Large intestine (tissue), 3 donors: ENCODE measurements at regions not wholly inside any gene's neighbourhood (a gene's known extent, or its start where the extent isn't known, plus 50 kb on each side); places are given as distances from the start of the nearest gene placed in this dataset.

Experiments used
- DNase-seq, 2 donors: peaks; one replicate each; pipeline versions ENCODE4 v3.0.0 to v3.0.0-alpha.2; 2013
- H3K27ac ChIP-seq: one replicate; pipeline ENCODE4 v1.5.1; 2013; ENCODE audit warnings: low read length
- H3K27me3 ChIP-seq: 2 replicates; pipeline ENCODE4 v1.6.1; 2013; ENCODE audit warnings: low read length; ENCODE audit not compliant: control insufficient read depth, insufficient read depth
- H3K36me3 ChIP-seq: 2 replicates; pipeline ENCODE4 v1.6.1; 2013; ENCODE audit warnings: low read length; ENCODE audit not compliant: control insufficient read depth, insufficient read depth
- H3K4me1 ChIP-seq: one replicate; pipeline ENCODE4 v1.6.1; 2013; ENCODE audit warnings: low read length; ENCODE audit not compliant: control insufficient read depth, insufficient read depth
- H3K4me3 ChIP-seq: one replicate; pipeline ENCODE4 v1.5.1; 2013; ENCODE audit warnings: low read length
- H3K9me3 ChIP-seq: one replicate; pipeline ENCODE4 v1.6.1; 2013; ENCODE audit warnings: mild to moderate bottlenecking, low read depth, low read length, moderate library complexity; ENCODE audit not compliant: control insufficient read depth
- WGBS: methylation state at CpG from one replicate; pipeline ENCODE4 v1.1.5; 2013; ENCODE audit warnings: low lambda C conversion rate; ENCODE audit not compliant: insufficient coverage; 5-methylcytosine and 5-hydroxymethylcytosine counted together

- H3K36me3 ChIP-seq = no peaks in the 10 kb centered on the region
- H3K27me3 ChIP-seq = no peaks in the 10 kb centered on the region
- H3K4me1 ChIP-seq = no peaks in the 10 kb centered on the region
- 100% methylated on average over 1 of the region's 1 CpG for WGBS
- H3K27ac ChIP-seq = no peak overlapping the region
- no peak for DNase-seq
- H3K9me3 ChIP-seq = no peaks in the 10 kb centered on the region
- H3K4me3 ChIP-seq = no peak overlapping the region
Observed at GRCh38 chr1:232213928-232214327, 416.0 kb downstream of the SIPA1L2 start.

DNA sequence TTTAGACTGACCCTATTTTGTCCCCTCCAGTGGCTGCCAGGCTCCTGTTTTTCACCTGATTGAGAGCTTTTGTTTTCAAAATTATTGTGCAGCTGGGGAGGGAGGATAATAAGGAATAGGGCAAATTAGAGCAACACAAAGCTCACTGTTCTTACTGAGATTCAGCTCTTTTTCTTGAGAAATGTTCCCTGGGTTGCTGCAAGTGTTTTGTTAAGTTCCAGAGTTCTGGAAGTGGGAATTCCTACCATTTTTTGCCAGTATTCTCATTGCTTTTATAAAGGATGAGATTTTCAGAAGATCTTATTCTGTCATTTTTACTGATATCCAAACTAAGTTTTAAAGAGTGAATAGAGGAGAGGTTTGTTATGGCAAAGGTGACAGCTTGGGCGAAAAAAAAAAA, 417.7 kb downstream of the SIPA1L2 start:
- 88% methylated on average over 1 of the region's 1 CpG for WGBS
- Histone ChIP-seq H3K9me3 (no peaks in the 10 kb centered on the region), H3K4me1 (no peaks in the 10 kb centered on the region), H3K27me3 (no peaks in the 10 kb centered on the region), H3K36me3 (no peaks in the 10 kb centered on the region), H3K4me3 (no peak overlapping the region), H3K27ac (no peak overlapping the region)
- DNase-seq = no peak

DNA sequence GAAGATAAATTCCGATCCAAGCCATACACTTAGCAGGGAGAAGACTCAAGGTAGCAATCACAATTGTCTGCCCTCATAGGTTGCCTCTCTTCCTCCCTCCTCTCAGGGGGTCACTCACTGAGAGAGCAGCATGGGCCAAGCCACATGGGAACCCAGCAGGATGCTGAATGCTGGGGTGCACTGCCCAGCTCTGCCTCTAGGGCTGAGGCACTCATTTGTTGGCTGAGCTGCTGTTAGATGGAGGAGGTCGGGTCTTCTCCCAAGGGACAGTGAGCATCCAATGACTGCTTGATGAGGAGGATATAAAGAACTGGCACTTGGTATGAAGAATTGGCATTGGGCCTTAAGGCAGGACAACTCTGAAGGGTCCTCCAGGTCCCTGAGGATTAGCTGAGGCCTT, 418.8 kb downstream of the SIPA1L2 start:
- Histone ChIP-seq H3K36me3 (no peaks in the 10 kb centered on the region), H3K27me3 (no peaks in the 10 kb centered on the region), H3K27ac (no peak overlapping the region), H3K9me3 (no peaks in the 10 kb centered on the region), H3K4me1 (no peaks in the 10 kb centered on the region), H3K4me3 (no peak overlapping the region)
- WGBS = no CpG with 5 or more reads among the region's 2 CpGs
- no peak for DNase-seq

GRCh38 chr1:232209357-232209756, 420.6 kb downstream of the SIPA1L2 start:
- Histone ChIP-seq H3K9me3 (no peaks in the 10 kb centered on the region), H3K4me1 (no peaks in the 10 kb centered on the region), H3K27ac (no peak overlapping the region), H3K27me3 (no peaks in the 10 kb centered on the region), H3K4me3 (no peak overlapping the region), H3K36me3 (no peaks in the 10 kb centered on the region)
- no CpG with 5 or more reads among the region's 4 CpGs for WGBS
- no peak for DNase-seq

- no peak overlapping the region for H3K4me3 ChIP-seq
- no peaks in the 10 kb centered on the region for H3K36me3 ChIP-seq
- no CpG with 5 or more reads among the region's 8 CpGs for WGBS
- H3K4me1 ChIP-seq = no peaks in the 10 kb centered on the region
- H3K27me3 ChIP-seq = no peaks in the 10 kb centered on the region
- DNase-seq = no peak
- H3K9me3 ChIP-seq = no peaks in the 10 kb centered on the region
- H3K27ac ChIP-seq = no peak overlapping the region
Observed at GRCh38 chr1:232207073-232207866, 422.7 kb downstream of the SIPA1L2 start.

- H3K36me3 ChIP-seq = no peaks in the 10 kb centered on the region
- H3K27ac ChIP-seq = no peak overlapping the region
- H3K4me3 ChIP-seq = no peak overlapping the region
- no peak for DNase-seq
- no peaks in the 10 kb centered on the region for H3K27me3 ChIP-seq
- no peaks in the 10 kb centered on the region for H3K4me1 ChIP-seq
- H3K9me3 ChIP-seq = peaks cover 3% of the 10 kb centered on the region
Observed at GRCh38 chr1:232204269-232204668, 425.7 kb downstream of the SIPA1L2 start.

GRCh38 chr1:232201024-232201423, 428.9 kb downstream of the SIPA1L2 start:
- H3K9me3 ChIP-seq = peaks cover 3% of the 10 kb centered on the region
- WGBS = no CpG with 5 or more reads among the region's 7 CpGs
- no peaks in the 10 kb centered on the region for H3K4me1 ChIP-seq
- H3K27ac ChIP-seq = no peak overlapping the region
- no peaks in the 10 kb centered on the region for H3K36me3 ChIP-seq
- H3K4me3 ChIP-seq = no peak overlapping the region
- DNase-seq = no peak
- H3K27me3 ChIP-seq = no peaks in the 10 kb centered on the region

DNA sequence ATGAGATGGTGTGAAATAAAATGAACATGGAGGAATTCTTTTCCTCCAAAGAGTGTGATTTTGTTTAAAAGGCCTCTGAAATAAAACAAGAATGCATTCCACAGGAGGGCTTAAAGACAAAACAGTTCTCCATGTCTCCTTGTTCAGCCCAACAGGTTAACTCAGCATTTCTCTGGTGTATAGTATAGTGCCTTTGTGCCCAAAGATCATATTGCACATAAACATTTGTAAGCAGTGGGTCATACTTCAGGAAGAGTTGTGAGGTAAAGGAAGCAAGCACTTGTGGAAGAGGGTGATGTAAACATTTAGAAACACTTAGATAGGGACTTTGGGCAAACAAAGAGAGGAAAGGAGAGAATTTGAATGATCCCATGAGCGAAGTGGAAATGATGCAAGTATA, 433.9 kb downstream of the SIPA1L2 start:
- WGBS = 100% methylated on average over 1 of the region's 1 CpG
- H3K4me1 ChIP-seq = no peaks in the 10 kb centered on the region
- DNase-seq = peak in 1 of 2 donors; percentile 12
- H3K36me3 ChIP-seq = no peaks in the 10 kb centered on the region
- no peak overlapping the region for H3K27ac ChIP-seq
- H3K4me3 ChIP-seq = no peak overlapping the region
- H3K9me3 ChIP-seq = peaks cover 1% of the 10 kb centered on the region
- H3K27me3 ChIP-seq = no peaks in the 10 kb centered on the region

- no CpG with 5 or more reads among the region's 1 CpG for WGBS
- Histone ChIP-seq H3K4me1 (no peaks in the 10 kb centered on the region), H3K4me3 (no peak overlapping the region), H3K27ac (no peak overlapping the region), H3K9me3 (no peaks in the 10 kb centered on the region), H3K36me3 (no peaks in the 10 kb centered on the region), H3K27me3 (no peaks in the 10 kb centered on the region)
- no peak for DNase-seq
Observed at GRCh38 chr1:232194424-232194823, 435.5 kb downstream of the SIPA1L2 start.

DNA sequence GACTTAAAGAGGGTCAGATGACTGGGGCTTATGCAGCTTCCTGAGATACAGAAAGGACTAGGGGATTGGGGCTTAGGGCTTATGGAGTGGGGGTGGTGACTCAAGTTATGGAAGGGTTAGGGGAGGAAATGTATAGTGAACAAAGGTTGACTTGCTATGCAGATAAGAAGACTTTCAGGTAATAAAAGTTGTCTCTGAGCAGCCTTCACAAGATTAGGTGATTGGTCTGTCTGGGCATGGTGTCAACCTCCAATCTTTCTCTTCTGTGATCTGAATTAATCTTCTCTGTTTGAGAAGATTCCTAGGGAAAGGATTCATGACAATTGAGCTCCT, 436.5 kb downstream of the SIPA1L2 start:
- H3K27ac ChIP-seq = no peak overlapping the region
- no peaks in the 10 kb centered on the region for H3K4me1 ChIP-seq
- H3K9me3 ChIP-seq = no peaks in the 10 kb centered on the region
- no peak overlapping the region for H3K4me3 ChIP-seq
- H3K36me3 ChIP-seq = no peaks in the 10 kb centered on the region
- DNase-seq = no peak
- no peaks in the 10 kb centered on the region for H3K27me3 ChIP-seq

GRCh38 chr1:232192781-232193450, 437.0 kb downstream of the SIPA1L2 start:
- no peaks in the 10 kb centered on the region for H3K36me3 ChIP-seq
- no peaks in the 10 kb centered on the region for H3K9me3 ChIP-seq
- WGBS = 95% methylated on average over 2 of the region's 3 CpGs
- no peak for DNase-seq
- no peaks in the 10 kb centered on the region for H3K27me3 ChIP-seq
- H3K27ac ChIP-seq = no peak overlapping the region
- no peak overlapping the region for H3K4me3 ChIP-seq
- no peaks in the 10 kb centered on the region for H3K4me1 ChIP-seq
